GM18873 (cell line): ENCODE measurements at regions not wholly inside any gene's neighbourhood (a gene's known extent, or its start where the extent isn't known, plus 50 kb on each side); places are given as distances from the start of the nearest gene placed in this dataset.

Source experiments
- ATAC-seq: cut with Tn5 transposase; IDR thresholded peaks from one replicate; pipeline ENCODE4 v1.9.1; 2021; ENCODE audit warnings: mild to moderate bottlenecking, moderate library complexity, moderate number of reproducible peaks; ENCODE audit not compliant: unreplicated experiment, low FRiP score

GRCh38 chr13:50428183-50428877, 413.1 kb downstream of the KCNRG start:
- ATAC-seq: no peak

GRCh38 chr13:50435011-50435410, 408.5 kb downstream of the DLEU7 start:
- ATAC-seq: no peak

GRCh38 chr13:50437252-50437651, 406.2 kb downstream of the DLEU7 start:
- no peak for ATAC-seq

GRCh38 chr13:50438351-50438750, 405.1 kb downstream of the DLEU7 start:
- no peak for ATAC-seq

GRCh38 chr13:50441130-50441529, 402.4 kb downstream of the DLEU7 start:
- ATAC-seq: no peak

- ATAC-seq: no peak
These were observed 398.8 kb downstream of the DLEU7 start for GRCh38 chr13:50444726-50445125.

- no peak for ATAC-seq
These were observed 396.9 kb downstream of the DLEU7 start for GRCh38 chr13:50446611-50447010.

GRCh38 chr13:50448535-50448998, 394.9 kb downstream of the DLEU7 start:
- no peak for ATAC-seq

- no peak for ATAC-seq
These were observed 394.0 kb downstream of the DLEU7 start for GRCh38 chr13:50449465-50449864.

- ATAC-seq: no peak
These were observed 393.2 kb downstream of the DLEU7 start for GRCh38 chr13:50450279-50450678.

GRCh38 chr13:50451609-50452008, 391.9 kb downstream of the DLEU7 start:
- no peak for ATAC-seq

- no peak for ATAC-seq
These were observed 391.5 kb downstream of the DLEU7 start for GRCh38 chr13:50452028-50452427.

- ATAC-seq: no peak
These were observed 390.7 kb downstream of the DLEU7 start for GRCh38 chr13:50452756-50453155.

GRCh38 chr13:50453188-50453587, 390.3 kb downstream of the DLEU7 start:
- ATAC-seq: no peak

- ATAC-seq: no peak
These were observed 387.4 kb downstream of the DLEU7 start for GRCh38 chr13:50456111-50456510.

- no peak for ATAC-seq
These were observed 385.8 kb downstream of the DLEU7 start for GRCh38 chr13:50457415-50458393.

- no peak for ATAC-seq
These were observed 384.4 kb downstream of the DLEU7 start for GRCh38 chr13:50459046-50459445.

GRCh38 chr13:50459658-50460057, 383.8 kb downstream of the DLEU7 start:
- ATAC-seq: no peak

- ATAC-seq: no peak
These were observed 383.1 kb downstream of the DLEU7 start for GRCh38 chr13:50460358-50460757.

GRCh38 chr13:50461189-50461588, 382.3 kb downstream of the DLEU7 start:
- no peak for ATAC-seq

GRCh38 chr13:50463719-50464118, 379.8 kb downstream of the DLEU7 start:
- no peak for ATAC-seq
